HG03066 (cell line): ENCODE measurements at regions not wholly inside any gene's neighbourhood (a gene's known extent, or its start where the extent isn't known, plus 50 kb on each side); places are given as distances from the start of the nearest gene placed in this dataset.

Source experiments
- ATAC-seq: cut with Tn5 transposase; IDR thresholded peaks from one replicate; pipeline ENCODE4 v1.9.1; 2021; ENCODE audit warnings: low read depth; ENCODE audit not compliant: unreplicated experiment

DNA sequence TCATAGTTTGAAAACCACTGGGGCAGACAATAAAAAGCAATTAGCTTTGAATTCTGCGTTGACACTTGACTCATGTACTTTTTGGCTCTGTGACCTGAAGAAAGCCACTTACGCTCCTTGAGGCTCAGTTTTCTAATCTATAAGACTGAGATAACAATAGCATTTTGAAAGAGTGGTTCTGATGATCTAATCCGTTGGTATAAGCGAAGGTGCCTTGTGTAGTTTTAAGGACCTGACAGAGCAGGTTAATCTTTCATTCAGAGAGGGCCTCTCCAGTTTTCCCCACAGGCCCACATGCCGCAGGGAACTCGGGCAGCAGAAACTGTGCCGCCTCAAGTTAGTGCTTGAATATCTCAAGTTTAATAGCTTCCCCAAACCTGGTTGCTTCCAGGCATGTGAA is 306.0 kb upstream of the GBE1 start:
- no peak for ATAC-seq

DNA sequence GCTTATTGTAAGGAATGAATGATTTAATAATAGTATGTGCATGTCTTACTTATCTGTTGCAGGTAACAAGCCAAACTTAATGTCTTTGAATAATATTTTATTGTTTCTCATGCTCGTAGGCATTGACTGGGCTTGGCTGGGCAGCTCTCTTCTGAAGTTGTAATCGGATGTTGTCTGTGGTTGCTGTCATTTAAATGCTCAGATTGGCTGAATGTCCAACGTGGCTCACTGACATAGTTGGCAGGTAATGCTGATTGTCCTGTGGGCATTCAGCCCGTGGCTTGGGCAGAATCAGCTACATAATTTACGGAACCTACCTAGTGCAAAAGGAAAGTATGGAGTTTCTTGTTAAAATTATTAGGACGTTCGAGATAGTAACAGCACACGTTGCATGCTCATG is 297.4 kb upstream of the GBE1 start:
- no peak for ATAC-seq

DNA sequence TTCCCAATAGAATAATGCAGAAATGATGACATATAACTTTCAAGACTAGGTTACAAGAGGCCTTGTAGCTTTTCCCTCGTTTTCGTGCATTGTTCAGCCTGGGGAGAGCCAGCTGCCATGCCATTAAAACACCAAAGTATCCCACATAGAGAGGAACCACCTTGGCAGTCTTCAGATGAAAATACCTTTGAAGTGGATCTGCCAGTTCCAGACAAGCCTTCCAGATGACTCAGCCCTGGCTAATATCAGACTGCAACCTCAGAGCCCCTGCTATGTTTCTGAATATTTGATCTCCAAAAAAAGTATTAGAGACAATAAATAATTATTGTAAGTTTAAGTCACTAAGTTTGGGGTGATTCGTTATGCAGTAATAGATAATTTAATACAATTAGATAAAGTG is 294.3 kb upstream of the GBE1 start:
- ATAC-seq: no peak

DNA sequence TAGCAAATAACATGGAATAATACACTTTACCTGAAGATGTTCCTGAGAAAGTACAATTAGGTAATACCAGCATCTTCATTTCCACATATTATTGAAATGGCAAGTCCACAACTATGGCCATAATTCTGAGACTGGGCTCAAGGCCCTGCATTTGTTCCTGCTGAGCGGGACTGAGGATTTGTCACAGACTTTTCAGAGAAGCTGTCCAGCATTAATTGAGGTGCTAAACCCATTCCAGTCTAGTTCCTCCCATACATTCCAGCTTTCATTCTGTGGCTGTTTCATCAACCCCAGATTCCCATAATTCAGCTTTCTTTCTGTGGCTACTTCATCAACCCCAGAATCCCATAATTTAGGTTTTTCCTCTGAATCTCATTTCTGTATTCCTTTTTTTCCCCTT is 293.4 kb upstream of the GBE1 start:
- ATAC-seq: no peak

- no peak for ATAC-seq
These were observed 291.8 kb upstream of the GBE1 start for GRCh38 chr3:82053236-82053635.

DNA sequence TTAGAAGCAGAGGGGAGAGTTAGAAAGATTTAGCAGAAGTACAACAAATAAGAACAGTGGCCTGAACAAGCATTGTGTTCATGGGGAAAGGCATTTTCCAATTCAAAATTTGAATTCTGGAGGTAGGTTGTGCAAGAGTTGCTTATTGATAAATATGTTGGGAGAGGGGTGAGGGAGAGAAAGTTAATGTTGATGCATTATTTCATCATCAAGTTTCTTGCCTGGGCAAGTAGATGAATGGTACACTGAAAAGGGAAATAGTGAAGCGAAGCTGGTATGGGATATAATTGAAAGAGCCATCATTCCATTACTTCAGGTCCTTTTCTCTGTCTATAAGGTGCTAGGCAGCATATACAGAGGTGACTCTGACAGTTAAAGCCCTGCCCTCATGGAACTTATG is 288.9 kb upstream of the GBE1 start:
- ATAC-seq: no peak

DNA sequence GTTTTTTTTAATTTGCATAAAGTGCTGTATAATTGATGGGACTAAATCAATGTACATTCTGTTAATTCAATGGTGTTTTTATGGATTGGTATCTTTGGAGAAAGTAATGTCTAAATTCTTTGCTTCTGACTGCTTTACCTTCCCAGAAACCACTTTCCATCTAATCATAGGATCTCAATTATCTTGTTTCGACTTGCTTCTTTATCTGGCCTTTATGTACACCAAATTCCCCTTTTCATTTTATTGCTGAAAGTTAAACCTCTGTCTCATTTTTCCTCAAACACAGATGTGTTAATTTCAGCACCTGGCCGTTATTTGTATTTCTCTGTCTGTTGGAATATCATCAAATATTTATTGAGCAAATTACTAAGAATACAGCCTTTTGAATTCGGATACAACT is 287.3 kb upstream of the GBE1 start:
- ATAC-seq: no peak

DNA sequence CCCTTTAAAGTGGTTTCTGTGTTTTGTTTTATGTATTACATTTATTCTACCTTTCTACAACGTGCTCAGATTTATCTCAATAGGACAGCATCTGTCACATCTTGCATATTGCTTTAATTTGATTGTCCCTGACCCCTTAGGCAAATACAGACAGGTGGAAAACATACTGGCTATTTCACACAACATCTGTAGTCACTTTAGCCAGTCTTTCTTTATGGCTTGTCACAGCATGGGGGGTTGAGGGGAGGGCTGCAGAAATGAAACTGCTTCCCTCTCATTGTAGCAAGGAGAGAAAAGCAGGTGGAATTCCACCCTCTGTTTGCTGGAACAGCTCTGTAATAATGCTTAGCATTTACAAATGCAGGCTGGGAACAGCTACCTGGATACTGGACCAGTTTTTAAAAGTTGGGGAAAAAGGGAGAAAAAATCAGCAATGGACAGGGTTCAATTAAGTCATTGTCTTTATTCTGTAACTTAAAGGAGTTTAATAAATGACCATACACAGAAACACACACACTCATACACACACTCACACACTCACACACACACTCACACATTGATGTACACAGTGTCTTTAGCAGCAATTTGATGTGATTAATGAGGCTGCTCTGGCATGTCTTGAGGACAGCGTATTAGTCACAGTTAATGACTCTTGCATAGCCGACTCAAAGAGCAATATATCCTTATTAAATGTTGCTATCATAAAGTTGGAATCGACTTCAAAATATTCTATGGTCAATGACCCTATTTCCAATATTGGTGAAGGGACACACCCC is 283.7 kb upstream of the GBE1 start:
- ATAC-seq: no peak

DNA sequence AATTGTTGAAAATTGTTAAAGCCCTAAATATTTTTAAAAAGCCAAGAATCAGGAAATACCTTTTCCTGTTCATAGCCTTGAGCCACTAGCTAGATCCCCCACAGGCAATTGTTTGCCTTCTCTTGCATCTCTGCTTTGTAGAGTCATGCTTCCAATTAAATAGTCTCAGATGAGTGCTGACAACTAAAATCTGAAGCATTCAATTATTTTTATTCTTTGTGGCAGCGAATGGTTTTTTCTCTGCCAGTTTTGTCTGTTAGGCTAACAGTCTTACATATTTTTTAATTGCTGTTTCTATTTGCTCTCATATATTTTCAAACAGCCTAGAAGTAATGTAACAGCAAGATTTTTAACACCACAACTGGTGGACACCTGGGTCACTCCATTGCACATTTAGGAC is 277.1 kb upstream of the GBE1 start:
- no peak for ATAC-seq

DNA sequence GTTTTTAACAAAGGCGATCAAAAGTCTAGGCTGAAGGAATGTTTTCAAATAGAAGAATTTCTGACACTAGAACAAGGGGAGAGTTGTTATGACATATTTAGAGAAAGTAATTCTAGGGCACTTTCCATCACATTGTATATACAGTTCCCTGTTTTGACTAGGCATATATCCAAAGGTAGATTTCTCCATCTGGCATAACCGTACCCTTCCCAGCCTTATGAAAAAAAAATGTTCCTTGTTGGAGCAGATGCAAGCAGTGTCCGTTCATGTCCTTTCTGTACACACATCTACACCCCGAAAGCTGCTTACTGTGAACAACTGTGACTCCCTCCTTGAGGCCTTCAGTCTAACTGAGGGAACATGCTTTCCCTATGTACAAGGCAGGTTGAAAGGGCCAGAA is 271.7 kb upstream of the GBE1 start:
- no peak for ATAC-seq

DNA sequence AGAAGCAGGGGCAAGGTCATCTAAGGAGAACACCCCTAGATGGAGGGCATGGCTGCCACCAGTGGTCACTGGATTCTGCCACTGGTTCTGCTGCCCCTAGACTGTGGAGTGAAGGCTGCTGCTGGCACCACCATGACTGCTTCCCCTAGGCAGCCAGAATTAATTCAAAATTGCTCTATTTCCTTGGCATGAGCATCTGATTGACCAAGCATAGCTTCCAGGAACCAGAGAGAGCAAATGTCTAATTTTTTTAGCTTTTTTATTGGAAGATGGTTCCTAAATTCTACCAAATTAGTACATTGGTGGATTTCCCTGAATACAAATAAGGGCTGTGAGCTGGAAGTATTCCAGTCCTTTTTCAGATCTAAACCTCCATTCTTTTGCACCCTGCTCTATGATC is 270.2 kb upstream of the GBE1 start:
- ATAC-seq: no peak

- ATAC-seq: no peak
These were observed 269.5 kb upstream of the GBE1 start for GRCh38 chr3:82030916-82031315.

DNA sequence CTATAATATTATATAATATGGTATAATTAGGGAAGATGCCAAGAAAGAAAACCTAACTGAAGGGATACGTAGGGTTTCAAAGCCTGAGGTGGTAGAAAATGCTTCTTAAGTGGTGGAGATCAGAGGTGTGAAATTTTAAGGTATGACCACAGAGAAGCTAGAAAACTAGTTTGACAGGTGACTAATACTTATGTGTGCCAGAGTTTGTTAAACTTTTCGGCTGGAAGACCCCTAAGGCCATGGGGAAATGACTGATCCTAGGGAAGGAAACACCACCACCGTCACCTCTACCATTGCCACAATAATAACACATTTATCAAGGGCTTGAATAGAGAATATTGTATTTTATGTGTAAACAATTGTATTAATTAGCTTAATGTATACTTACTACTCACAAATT is 261.4 kb upstream of the GBE1 start:
- ATAC-seq: no peak

DNA sequence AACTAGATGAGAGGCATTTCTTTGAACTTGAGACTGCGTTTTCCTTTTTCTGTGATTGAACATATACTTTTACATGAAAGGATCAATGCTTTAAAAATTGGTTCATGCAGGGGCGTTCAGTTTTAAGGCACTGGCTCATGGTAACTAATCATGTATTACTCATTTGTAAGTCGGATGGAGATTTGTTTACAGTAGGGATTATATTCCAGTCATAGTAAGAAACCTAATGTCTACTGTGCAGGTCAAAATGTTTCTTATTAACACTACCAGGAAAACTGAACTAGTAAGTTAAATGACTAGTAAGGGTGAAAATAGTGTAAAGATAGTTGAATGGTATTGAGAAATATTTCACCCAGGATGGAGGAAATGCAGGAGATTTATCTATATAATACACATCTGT is 258.8 kb upstream of the GBE1 start:
- ATAC-seq: no peak

DNA sequence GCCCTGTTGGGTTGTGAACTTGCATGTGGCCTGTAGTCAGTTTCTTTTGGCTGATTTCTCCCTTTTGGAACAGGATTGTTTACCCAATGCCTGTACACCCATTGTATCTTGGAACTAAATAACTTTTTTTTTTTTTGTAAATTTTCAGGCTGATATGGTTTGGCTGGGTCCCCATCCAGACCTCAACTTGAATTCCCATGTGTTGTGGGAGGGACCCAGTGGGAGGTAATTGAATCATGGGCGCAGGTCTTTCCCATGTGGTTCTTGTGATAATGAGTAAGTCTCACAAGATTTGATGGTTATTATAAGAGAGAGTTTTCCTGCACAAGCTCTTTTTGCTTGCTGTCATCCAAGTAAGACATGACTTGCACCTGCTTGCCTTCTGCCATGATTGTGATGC is 253.8 kb upstream of the GBE1 start:
- ATAC-seq: no peak

GRCh38 chr3:82012775-82013174 is 251.3 kb upstream of the GBE1 start:
- no peak for ATAC-seq

DNA sequence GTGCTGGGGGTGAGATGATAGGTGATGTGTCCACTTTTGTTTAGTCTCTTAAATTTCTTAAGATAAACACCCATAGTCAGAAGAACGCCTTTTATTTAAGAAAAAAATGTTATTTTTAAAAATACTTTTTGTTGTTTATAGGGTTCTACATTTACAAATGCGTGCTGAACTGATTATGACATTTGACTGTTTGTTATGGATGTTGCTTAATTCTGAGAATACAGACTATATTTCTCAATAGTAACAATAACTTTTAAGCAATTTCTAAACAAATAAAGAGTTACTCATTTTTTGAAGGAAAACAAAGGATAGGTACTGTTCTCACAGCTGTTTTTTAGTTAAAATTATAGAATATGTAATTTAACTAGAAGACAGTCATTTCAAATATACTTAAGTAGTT is 249.9 kb upstream of the GBE1 start:
- ATAC-seq: no peak

- ATAC-seq: no peak
These were observed 243.8 kb upstream of the GBE1 start for GRCh38 chr3:82005266-82005665.

- ATAC-seq: no peak
These were observed 242.8 kb upstream of the GBE1 start for GRCh38 chr3:82004266-82004665.

GRCh38 chr3:82002986-82003642 is 241.7 kb upstream of the GBE1 start:
- no peak for ATAC-seq

DNA sequence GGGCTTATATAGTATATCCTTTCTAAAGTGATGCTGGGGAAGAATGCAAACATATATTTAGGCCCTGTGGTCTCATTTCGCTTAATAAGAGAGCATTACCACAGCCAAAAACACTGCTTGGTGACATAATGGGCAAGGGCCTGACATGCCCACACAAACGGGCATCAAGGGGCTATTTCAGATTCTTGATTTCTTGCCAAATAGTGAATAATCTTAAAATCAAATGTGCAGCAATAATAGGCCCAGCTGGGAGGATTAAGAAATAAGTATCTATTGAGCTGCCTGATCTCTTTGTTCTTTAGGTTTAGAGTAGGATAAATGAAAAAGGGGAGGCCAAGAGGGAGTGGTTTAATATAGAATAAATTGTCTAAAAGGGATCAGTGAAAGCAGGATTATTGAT is 241.0 kb upstream of the GBE1 start:
- ATAC-seq: no peak

GRCh38 chr3:82001276-82001923 is 240.0 kb upstream of the GBE1 start:
- no peak for ATAC-seq
